H9 (cell line): ENCODE measurements at regions not wholly inside any gene's neighbourhood (a gene's known extent, or its start where the extent isn't known, plus 50 kb on each side); places are given as distances from the start of the nearest gene placed in this dataset.

Experiments used
- DNase-seq: peaks from one replicate; pipeline ENCODE4 v3.0.0-alpha.2; 2017
- H2AFZ ChIP-seq: one replicate; pipeline ENCODE4 v1.6.1; 2013; ENCODE audit warnings: mild to moderate bottlenecking, low read length, control low read depth, moderate library complexity
- H2AK5ac ChIP-seq: 2 replicates; pipeline ENCODE4 v1.6.1; 2013; ENCODE audit warnings: low read length, control low read depth, mixed read lengths; ENCODE audit not compliant: insufficient read length
- H2BK120ac ChIP-seq: one replicate; pipeline ENCODE4 v1.6.1; 2013; ENCODE audit warnings: low read depth, mild to moderate bottlenecking, low read length, control low read depth, inconsistent platforms; ENCODE audit not compliant: poor library complexity, severe bottlenecking
- H2BK12ac ChIP-seq: 2 replicates; pipeline ENCODE4 v1.6.1; 2013; ENCODE audit warnings: low read length, control low read depth, mixed read lengths, low read depth; ENCODE audit not compliant: insufficient read length
- H2BK15ac ChIP-seq: 2 replicates; pipeline ENCODE4 v1.6.1; 2013; ENCODE audit warnings: low read depth, low read length, control low read depth
- H2BK20ac ChIP-seq: one replicate; pipeline ENCODE4 v1.6.1; 2013; ENCODE audit warnings: low read depth, mild to moderate bottlenecking, low read length, control low read depth, inconsistent platforms; ENCODE audit not compliant: poor library complexity, severe bottlenecking
- H2BK5ac ChIP-seq: 2 replicates; pipeline ENCODE4 v1.6.1; 2013; ENCODE audit warnings: low read length, control low read depth, mixed read lengths; ENCODE audit not compliant: insufficient read length
- H3K14ac ChIP-seq: 2 replicates; pipeline ENCODE4 v1.6.1; 2013; ENCODE audit warnings: low read length, control low read depth; ENCODE audit not compliant: insufficient read depth
- H3K18ac ChIP-seq: 2 replicates; pipeline ENCODE4 v1.6.1; 2013; ENCODE audit warnings: low read depth, mild to moderate bottlenecking, mixed read lengths, low read length, control low read depth; ENCODE audit not compliant: insufficient read length
- H3K23ac ChIP-seq: 2 replicates; pipeline ENCODE4 v1.6.1; 2013; ENCODE audit warnings: low read length, control low read depth, mixed read lengths, low read depth; ENCODE audit not compliant: insufficient read length
- H3K23me2 ChIP-seq: 2 replicates; pipeline ENCODE4 v1.6.1; 2013; ENCODE audit warnings: low read depth, mild to moderate bottlenecking, mixed read lengths, low read length, control low read depth; ENCODE audit not compliant: insufficient read length, poor library complexity, severe bottlenecking
- H3K27ac ChIP-seq: 2 replicates; pipeline ENCODE4 v1.5.1; 2013; ENCODE audit warnings: low read length, control low read depth, mixed read lengths, low read depth; ENCODE audit not compliant: insufficient read length
- H3K27me3 ChIP-seq: 2 replicates; pipeline ENCODE4 v1.6.1; 2013; ENCODE audit warnings: low read length, control low read depth, inconsistent platforms; ENCODE audit not compliant: insufficient read depth
- H3K4ac ChIP-seq: 2 replicates; pipeline ENCODE4 v1.6.1; 2013; ENCODE audit warnings: low read depth, mild to moderate bottlenecking, control low read depth, inconsistent platforms, low read length, moderate library complexity
- H3K4me1 ChIP-seq: 2 replicates; pipeline ENCODE4 v1.6.1; 2013; ENCODE audit warnings: low read length, control low read depth, inconsistent platforms; ENCODE audit not compliant: insufficient read depth
- H3K4me2 ChIP-seq: 2 replicates; pipeline ENCODE4 v1.6.1; 2013; ENCODE audit warnings: low read length, control low read depth, mixed read lengths; ENCODE audit not compliant: insufficient read length, insufficient read depth
- H3K56ac ChIP-seq: 2 replicates; pipeline ENCODE4 v1.6.1; 2013; ENCODE audit warnings: low read depth, mild to moderate bottlenecking, mixed read lengths, low read length, control low read depth; ENCODE audit not compliant: insufficient read length
- H3K79me1 ChIP-seq: 2 replicates; pipeline ENCODE4 v1.6.1; 2013; ENCODE audit warnings: low read depth, mild to moderate bottlenecking, moderate library complexity, low read length, control low read depth, inconsistent platforms; ENCODE audit not compliant: insufficient read depth, poor library complexity, severe bottlenecking
- H3K79me2 ChIP-seq: 2 replicates; pipeline ENCODE4 v1.6.1; 2013; ENCODE audit warnings: low read length, control low read depth, inconsistent platforms; ENCODE audit not compliant: insufficient read depth
- H3K9ac ChIP-seq: 2 replicates; pipeline ENCODE4 v1.6.1; 2013; ENCODE audit warnings: low read length, control low read depth, mixed read lengths; ENCODE audit not compliant: insufficient read length; ENCODE audit errors: extremely low read depth
- H3K9me3 ChIP-seq: one replicate; pipeline ENCODE4 v1.6.1; 2013; ENCODE audit warnings: low read depth, low read length, inconsistent platforms; ENCODE audit not compliant: control insufficient read depth
- H3T11ph ChIP-seq: one replicate; pipeline ENCODE4 v1.6.1; 2013; ENCODE audit warnings: mild to moderate bottlenecking, low read length, control low read depth, inconsistent platforms
- H4K20me1 ChIP-seq: one replicate; pipeline ENCODE4 v1.6.1; 2013; ENCODE audit not compliant: control insufficient read depth, insufficient read length, insufficient read depth
- H4K5ac ChIP-seq: 2 replicates; pipeline ENCODE4 v1.6.1; 2013; ENCODE audit warnings: low read depth, mild to moderate bottlenecking, mixed read lengths, low read length, control low read depth; ENCODE audit not compliant: insufficient read length
- H4K8ac ChIP-seq: replicated peaks from 2 replicates; pipeline ENCODE4 v1.6.1; 2013; ENCODE audit warnings: low read length, control low read depth, mixed read lengths, low read depth; ENCODE audit not compliant: insufficient read length
- H4K91ac ChIP-seq: 2 replicates; pipeline ENCODE4 v1.6.1; 2013; ENCODE audit warnings: low read depth, mild to moderate bottlenecking, moderate library complexity, mixed read lengths, low read length, control low read depth; ENCODE audit not compliant: insufficient read length
- H3K27ac Mint-ChIP-seq, 3 experiments: 2 replicates in 2 of 3; 3 replicates in 1 of 3; pipeline ENCODE4 v1.8.0; 2020 to 2021; ENCODE audit warnings: mixed read lengths in 3 of 3, mild to moderate bottlenecking in 1 of 3, moderate library complexity in 1 of 3
- H3K27me3 Mint-ChIP-seq: 2 replicates; pipeline ENCODE4 v1.8.0; 2021; ENCODE audit warnings: low read depth, mild to moderate bottlenecking, moderate library complexity, mixed read lengths
- H3K36me3 Mint-ChIP-seq, 3 experiments: 2 replicates in 2 of 3; 3 replicates in 1 of 3; pipeline ENCODE4 v1.8.0; 2020 to 2021; ENCODE audit warnings: low read depth in 3 of 3, mixed read lengths in 3 of 3; ENCODE audit not compliant: insufficient read depth in 1 of 3
- H3K4me1 Mint-ChIP-seq, 2 experiments: 2 replicates each; pipeline ENCODE4 v1.8.0; 2020; ENCODE audit warnings: mixed read lengths in 2 of 2
- H3K4me3 Mint-ChIP-seq, 2 experiments: 2 replicates in 1 of 2; 3 replicates in 1 of 2; pipeline ENCODE4 v1.8.0; 2020 to 2021; ENCODE audit warnings: mild to moderate bottlenecking in 2 of 2, mixed read lengths in 2 of 2, moderate library complexity in 1 of 2
- H3K9me3 Mint-ChIP-seq, 2 experiments: 2 replicates in 1 of 2; 3 replicates in 1 of 2; pipeline ENCODE4 v1.8.0; 2020; ENCODE audit warnings: mild to moderate bottlenecking in 2 of 2, mixed read lengths in 2 of 2, moderate library complexity in 1 of 2
- CTCF ChIP-seq: fragments of 200-600 bp; sonication (generic); conservative IDR thresholded peaks from 3 replicates; pipeline ENCODE4 v1.8.0; 2021; ENCODE audit warnings: antibody characterized with exemption, mild to moderate bottlenecking
- WGBS: extraction: QIAGEN DNeasy Blood & Tissue Kit; methylation state at CpG from one replicate; pipeline ENCODE4 v1.1.7; 2013; ENCODE audit warnings: missing lambda C conversion rate, low lambda C conversion rate, mixed read lengths; ENCODE audit not compliant: insufficient read length; ENCODE audit errors: extremely low coverage; 5-methylcytosine and 5-hydroxymethylcytosine counted together

DNA sequence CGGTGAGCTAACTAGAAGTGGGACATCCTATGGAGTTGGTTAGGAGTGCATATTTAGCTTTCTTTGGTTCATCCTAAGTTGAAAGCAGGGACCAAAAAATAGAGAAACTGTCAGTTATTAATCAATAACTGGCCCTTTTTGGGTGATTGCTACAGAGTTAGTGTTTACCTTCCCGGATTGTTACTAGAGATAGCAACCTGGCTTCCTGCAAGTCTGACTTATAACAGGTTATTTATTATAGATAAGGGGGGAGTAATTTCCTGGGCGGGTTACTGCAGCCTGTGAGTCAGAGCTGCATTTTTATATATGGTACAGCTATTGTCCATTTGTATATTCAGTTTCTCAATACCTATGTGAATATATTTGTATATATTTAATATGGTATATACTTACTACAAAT, 522.0 kb downstream of the MFSD1 start:
- no peak overlapping the region for H3K9ac ChIP-seq
- H3K4me2 ChIP-seq: no peak overlapping the region
- H4K20me1 ChIP-seq: no peaks in the 10 kb centered on the region
- H3T11ph ChIP-seq: no peak overlapping the region
- no peak overlapping the region for H3K27ac ChIP-seq
- H3K56ac ChIP-seq: no peak overlapping the region
- no peaks in the 10 kb centered on the region for H3K36me3 Mint-ChIP-seq
- no peak for TF ChIP-seq CTCF
- no peak overlapping the region for H3K18ac ChIP-seq
- no peaks in the 10 kb centered on the region for H3K27me3 Mint-ChIP-seq
- no peak overlapping the region for H2BK5ac ChIP-seq
- no peak overlapping the region for H4K5ac ChIP-seq
- no peak overlapping the region for H4K8ac ChIP-seq
- H3K23ac ChIP-seq: no peak overlapping the region
- no peak overlapping the region for H3K4ac ChIP-seq
- H2BK120ac ChIP-seq: no peak overlapping the region
- H3K27me3 ChIP-seq: no peaks in the 10 kb centered on the region
- H3K4me1 ChIP-seq: no peaks in the 10 kb centered on the region
- no peak overlapping the region for H2BK12ac ChIP-seq
- H4K91ac ChIP-seq: no peak overlapping the region
- H3K4me3 Mint-ChIP-seq: no peak overlapping the region
- H3K79me2 ChIP-seq: no peaks in the 10 kb centered on the region
- no peak overlapping the region for H2BK15ac ChIP-seq
- no peak overlapping the region for H3K14ac ChIP-seq
- no CpG with 5 or more reads among the region's 3 CpGs for WGBS
- no peak overlapping the region for H2AK5ac ChIP-seq
- DNase-seq: no peak
- no peaks in the 10 kb centered on the region for H3K4me1 Mint-ChIP-seq
- no peak overlapping the region for H2AFZ ChIP-seq
- no peak overlapping the region for H2BK20ac ChIP-seq
- H3K9me3 Mint-ChIP-seq: no peaks in the 10 kb centered on the region
- no peak overlapping the region for H3K27ac Mint-ChIP-seq
- H3K23me2 ChIP-seq: no peaks in the 10 kb centered on the region
- no peaks in the 10 kb centered on the region for H3K79me1 ChIP-seq
- no peaks in the 10 kb centered on the region for H3K9me3 ChIP-seq
